OCI-LY3 (cell line): ENCODE measurements at regions not wholly inside any gene's neighbourhood (a gene's known extent, or its start where the extent isn't known, plus 50 kb on each side); places are given as distances from the start of the nearest gene placed in this dataset.

Experiments used
- CTCF ChIP-seq: fragments of 200-600, 300-600 bp; sonication (generic); IDR thresholded peaks from 2 replicates; pipeline ENCODE4 v1.5.1; 2014; ENCODE audit warnings: antibody characterized with exemption, low read length, low read depth
- EZH2phosphoT487 ChIP-seq: fragments of 200-600 bp; shearing (Covaris generic); IDR thresholded peaks from 2 replicates; pipeline ENCODE4 v1.6.1; 2018; ENCODE audit warnings: antibody characterized with exemption, mixed run types, low read depth

- TF ChIP-seq CTCF (no peak), EZH2phosphoT487 (no peak)
Measured at GRCh38 chr6:97914912-97915311, 631.9 kb upstream of the MMS22L start.
